WERI-Rb-1 (cell line): ENCODE measurements at regions not wholly inside any gene's neighbourhood (a gene's known extent, or its start where the extent isn't known, plus 50 kb on each side); places are given as distances from the start of the nearest gene placed in this dataset.

ENCODE experiments used
- DNase-seq: peaks from one replicate; pipeline ENCODE4 v3.0.0-alpha.2; 2020
- H3K27ac ChIP-seq: fragments of 250-450 bp; sonication (Bioruptor Pico); 2 replicates; pipeline ENCODE4 v1.5.1; 2020; ENCODE audit warnings: mild to moderate bottlenecking, moderate library complexity
- H3K27me3 ChIP-seq: fragments of 250-450 bp; sonication (Bioruptor Pico); 2 replicates; pipeline ENCODE4 v1.5.1; 2021; ENCODE audit warnings: mild to moderate bottlenecking, low read depth, moderate library complexity; ENCODE audit not compliant: insufficient read depth, severe bottlenecking
- H3K36me3 ChIP-seq: fragments of 250-450 bp; sonication (Bioruptor Pico); 2 replicates; pipeline ENCODE4 v1.5.1; 2020; ENCODE audit warnings: mild to moderate bottlenecking, moderate library complexity
- H3K4me3 ChIP-seq: 2 replicates; pipeline ENCODE4 v1.5.1; 2011; ENCODE audit warnings: low read depth, mild to moderate bottlenecking, control low read depth, low read length
- H3K9me3 ChIP-seq: fragments of 250-450 bp; sonication (Bioruptor Pico); 2 replicates; pipeline ENCODE4 v1.5.1; 2021; ENCODE audit warnings: mild to moderate bottlenecking, moderate library complexity; ENCODE audit not compliant: severe bottlenecking
- TF ChIP-seq, protein P1 (sequence below): IDR thresholded peaks from 2 replicates; pipeline ENCODE4 v1.5.1; 2011; ENCODE audit warnings: low read depth, mild to moderate bottlenecking, control low read depth, inconsistent platforms, low read length

DNA sequence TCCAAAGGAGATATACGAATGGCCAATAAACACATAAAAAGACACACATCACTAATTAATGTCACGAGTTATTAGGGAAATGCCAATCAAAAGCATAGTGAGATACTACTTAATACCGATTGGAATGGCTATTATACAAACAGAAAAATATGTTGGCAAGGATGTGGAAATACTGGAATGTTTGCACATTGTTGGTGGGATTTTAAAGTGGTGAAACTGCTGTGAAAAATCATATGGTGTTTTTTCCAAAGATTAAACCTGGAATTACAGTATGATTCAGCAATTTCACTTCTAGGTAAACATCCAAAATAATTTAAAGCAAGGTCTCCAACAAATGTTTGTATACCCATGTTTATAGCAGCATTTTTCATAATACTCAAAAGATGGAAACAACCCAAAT lies 765.5 kb downstream of the VGLL3 start:
- DNase-seq, result no peak
- H3K27me3 ChIP-seq, result no peaks in the 10 kb centered on the region
- H3K27ac ChIP-seq, result no peak overlapping the region

DNA sequence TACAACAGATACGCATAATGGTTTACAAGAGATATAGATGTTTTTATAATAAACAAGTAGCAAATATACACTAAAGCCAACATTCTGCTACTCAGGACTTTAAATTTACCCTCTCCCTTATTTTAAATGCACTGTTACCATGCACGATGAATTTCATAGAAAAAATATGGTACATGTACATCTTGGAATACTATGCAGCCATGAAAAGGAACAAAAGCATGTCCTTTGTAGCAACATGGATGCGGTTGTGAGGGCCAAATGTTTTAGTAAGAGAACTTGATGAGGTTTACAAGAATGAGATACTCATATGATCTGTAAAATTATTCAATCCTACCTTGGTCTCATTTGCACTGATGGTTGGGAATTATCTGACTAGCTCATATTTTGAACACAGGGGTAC lies 769.3 kb downstream of the VGLL3 start:
- DNase-seq, result no peak
- H3K9me3 ChIP-seq, result no peaks in the 10 kb centered on the region
- no peaks in the 10 kb centered on the region for H3K27me3 ChIP-seq
- TF ChIP-seq, protein P1, sequence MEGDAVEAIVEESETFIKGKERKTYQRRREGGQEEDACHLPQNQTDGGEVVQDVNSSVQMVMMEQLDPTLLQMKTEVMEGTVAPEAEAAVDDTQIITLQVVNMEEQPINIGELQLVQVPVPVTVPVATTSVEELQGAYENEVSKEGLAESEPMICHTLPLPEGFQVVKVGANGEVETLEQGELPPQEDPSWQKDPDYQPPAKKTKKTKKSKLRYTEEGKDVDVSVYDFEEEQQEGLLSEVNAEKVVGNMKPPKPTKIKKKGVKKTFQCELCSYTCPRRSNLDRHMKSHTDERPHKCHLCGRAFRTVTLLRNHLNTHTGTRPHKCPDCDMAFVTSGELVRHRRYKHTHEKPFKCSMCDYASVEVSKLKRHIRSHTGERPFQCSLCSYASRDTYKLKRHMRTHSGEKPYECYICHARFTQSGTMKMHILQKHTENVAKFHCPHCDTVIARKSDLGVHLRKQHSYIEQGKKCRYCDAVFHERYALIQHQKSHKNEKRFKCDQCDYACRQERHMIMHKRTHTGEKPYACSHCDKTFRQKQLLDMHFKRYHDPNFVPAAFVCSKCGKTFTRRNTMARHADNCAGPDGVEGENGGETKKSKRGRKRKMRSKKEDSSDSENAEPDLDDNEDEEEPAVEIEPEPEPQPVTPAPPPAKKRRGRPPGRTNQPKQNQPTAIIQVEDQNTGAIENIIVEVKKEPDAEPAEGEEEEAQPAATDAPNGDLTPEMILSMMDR, result no peak
- no peak overlapping the region for H3K27ac ChIP-seq
- H3K36me3 ChIP-seq, result no peaks in the 10 kb centered on the region
- no peak overlapping the region for H3K4me3 ChIP-seq

More for the DNA sequence above, 765.5 kb downstream of the VGLL3 start:
- TF ChIP-seq, protein P1, result no peak
- Histone ChIP-seq H3K9me3 (no peaks in the 10 kb centered on the region), H3K36me3 (no peaks in the 10 kb centered on the region), H3K4me3 (no peak overlapping the region)

DNA sequence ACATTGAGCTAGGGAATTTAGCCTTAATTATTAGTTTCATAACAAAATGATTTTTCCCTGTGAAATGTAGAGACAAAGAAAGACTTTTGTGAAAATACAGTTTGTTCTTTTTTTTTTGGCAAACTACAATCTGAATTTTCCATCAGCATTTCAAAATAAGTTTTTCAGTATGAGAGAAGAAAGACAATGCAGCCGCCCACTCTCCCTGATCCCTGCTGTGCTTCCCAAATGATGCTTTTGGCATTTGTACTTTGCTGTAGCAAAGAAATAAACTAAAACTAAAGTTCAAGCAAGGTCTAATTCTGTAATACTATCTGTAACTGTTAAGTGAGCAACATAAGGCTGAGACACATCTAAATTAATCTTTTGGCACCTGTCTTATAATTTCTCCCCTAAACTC lies 782.2 kb downstream of the VGLL3 start:
- TF ChIP-seq, protein P1, result no peak
- DNase-seq, result no peak
- Histone ChIP-seq H3K4me3 (no peak overlapping the region), H3K9me3 (no peaks in the 10 kb centered on the region), H3K36me3 (no peaks in the 10 kb centered on the region), H3K27me3 (no peaks in the 10 kb centered on the region), H3K27ac (no peak overlapping the region)

DNA sequence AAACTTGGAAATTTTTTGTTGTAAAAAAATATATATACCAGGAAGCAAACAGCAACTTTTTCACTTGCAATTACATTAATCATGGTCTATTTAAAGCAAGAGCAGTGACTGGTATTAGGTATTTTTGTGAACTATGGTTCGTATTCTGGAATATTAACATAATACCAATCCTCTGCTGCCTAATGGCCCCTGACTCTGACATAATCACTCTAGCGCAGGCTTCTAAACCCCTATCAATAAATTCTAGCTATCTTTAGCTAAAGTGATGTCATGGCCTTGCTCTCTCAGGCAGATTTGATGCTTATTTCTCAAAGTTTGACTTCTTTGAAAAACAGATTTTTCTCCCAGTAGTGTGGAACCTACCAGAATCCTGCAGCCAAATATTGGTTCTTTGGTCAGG lies 808.3 kb downstream of the VGLL3 start:
- no peak overlapping the region for H3K27ac ChIP-seq
- H3K27me3 ChIP-seq, result no peaks in the 10 kb centered on the region
- no peak overlapping the region for H3K4me3 ChIP-seq
- H3K9me3 ChIP-seq, result no peaks in the 10 kb centered on the region
- TF ChIP-seq, protein P1, result no peak
- H3K36me3 ChIP-seq, result no peaks in the 10 kb centered on the region
- DNase-seq, result no peak

DNA sequence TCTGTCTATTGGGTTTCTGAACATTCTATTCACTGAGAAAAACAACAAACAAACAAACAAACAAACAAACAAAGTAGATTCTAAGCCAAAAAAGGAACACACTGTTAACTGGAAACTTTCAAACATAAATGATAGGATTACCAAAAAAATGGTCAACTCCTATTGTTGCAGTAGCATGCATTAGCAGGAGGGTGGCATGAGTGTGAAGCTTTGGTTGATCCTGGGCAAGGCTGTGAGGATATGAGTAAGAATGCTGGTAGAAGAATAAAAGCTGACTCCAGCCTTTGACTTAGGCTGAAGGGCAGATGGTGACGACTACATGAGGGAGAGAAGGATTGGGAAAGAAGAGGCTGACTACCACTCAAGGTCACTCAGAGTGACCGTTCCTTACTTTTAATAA lies 810.3 kb downstream of the VGLL3 start:
- Histone ChIP-seq H3K27me3 (no peaks in the 10 kb centered on the region), H3K36me3 (no peaks in the 10 kb centered on the region), H3K9me3 (no peaks in the 10 kb centered on the region), H3K27ac (no peak overlapping the region), H3K4me3 (no peak overlapping the region)
- peak; percentile 25 for DNase-seq
- TF ChIP-seq, protein P1, result peak; percentile 45

DNA sequence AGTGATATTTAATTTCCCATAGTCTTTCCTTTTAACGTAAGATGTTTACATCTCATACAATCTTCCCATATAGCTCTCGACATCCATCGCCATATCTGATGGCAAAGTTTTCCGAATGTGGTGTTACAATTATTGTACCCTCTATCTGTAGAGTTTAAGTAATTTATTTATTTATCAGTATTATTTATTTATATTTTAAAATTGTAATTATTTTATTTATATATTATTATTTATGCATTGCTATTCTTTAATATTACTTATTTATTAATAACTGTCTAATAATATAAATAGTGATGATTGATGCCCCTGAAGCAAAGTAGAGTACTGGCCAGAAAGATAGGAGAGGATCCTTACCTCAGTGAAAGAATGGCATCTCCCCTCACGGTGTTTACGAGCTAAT lies 812.9 kb downstream of the VGLL3 start:
- Histone ChIP-seq H3K4me3 (no peak overlapping the region), H3K27me3 (no peaks in the 10 kb centered on the region), H3K27ac (no peak overlapping the region), H3K9me3 (no peaks in the 10 kb centered on the region), H3K36me3 (no peaks in the 10 kb centered on the region)
- TF ChIP-seq, protein P1, result no peak
- DNase-seq, result no peak
